K562 (cell line): ENCODE measurements at regions not wholly inside any gene's neighbourhood (a gene's known extent, or its start where the extent isn't known, plus 50 kb on each side); places are given as distances from the start of the nearest gene placed in this dataset.

Experiments
- ATAC-seq: fragments of 200-7000 bp; cut with Tn5 transposase; 3 replicates; pipeline ENCODE4 v1.9.1; 2020; ENCODE audit warnings: moderate library complexity
- BruUV-seq: library from RNA; stranded (reverse); fragments of 400-500 nt; replicated peaks from 2 replicates; lab custom pipeline; 2021; lab: Mats Ljungman, UMichigan
- CTCF ChIA-PET: fragments of 300-600 bp; formaldehyde crosslinking; extraction: SDS; loops from one replicate; lab custom pipeline; 2021; ENCODE audit warnings: low intra/inter-chr PET ratio; lab: Yijun Ruan, JAX
- POLR2A ChIA-PET: fragments of 300-600, 350-650 bp; sonication (Branson Sonifier 250); formaldehyde crosslinking; extraction: SDS; loops from one replicate; lab custom pipeline; 2021; ENCODE audit warnings: antibody characterized with exemption, inconsistent platforms; lab: Yijun Ruan, JAX
- DNase-seq, 4 experiments: peaks; one replicate each; pipeline versions ENCODE4 v3.0.0 to v3.0.0-alpha.2; 2011 to 2018; ENCODE audit warnings: low spot score in 3 of 4, mixed read lengths in 3 of 4; ENCODE audit errors: extremely low read depth in 1 of 4
- FAIRE-seq: peaks from 2 replicates; lab custom pipeline; 2011; peaks lifted over from hg19 to GRCh38; lab: Jason Lieb, UNC
- H2AFZ ChIP-seq: 2 replicates; pipeline ENCODE4 v1.6.0; 2011; ENCODE audit warnings: low read depth, low read length, control low read depth, inconsistent platforms
- H3K27ac ChIP-seq: fragments of 200-600 bp; 3 replicates; pipeline ENCODE4 v1.8.0; 2011; ENCODE audit warnings: low read depth, mild to moderate bottlenecking, control low read depth, inconsistent platforms, low read length, moderate library complexity, mixed read lengths; ENCODE audit errors: extremely low read depth
- H3K27me3 ChIP-seq, 2 experiments: fragments of 300-600 bp in 1 of 2; 2 replicates in 1 of 2; 3 replicates in 1 of 2; pipeline versions ENCODE4 v1.6.0 to v1.8.0; 2011; ENCODE audit warnings: inconsistent platforms in 2 of 2, low read length in 2 of 2, mild to moderate bottlenecking in 1 of 2, mixed read lengths in 1 of 2, moderate library complexity in 1 of 2; ENCODE audit not compliant: control insufficient read depth in 2 of 2, insufficient read depth in 2 of 2
- H3K36me3 ChIP-seq: fragments of 300-600 bp; 3 replicates; pipeline ENCODE4 v1.8.0; 2011; ENCODE audit warnings: mild to moderate bottlenecking, low read length, inconsistent platforms; ENCODE audit not compliant: control insufficient read depth, insufficient read depth
- H3K4me1 ChIP-seq, 2 experiments: fragments of 200-600 bp in 1 of 2; replicated peaks in 1 of 2; 2 replicates in 1 of 2; 3 replicates in 1 of 2; pipeline versions ENCODE4 v1.5.1 to v1.8.0; 2011; ENCODE audit warnings: inconsistent platforms in 2 of 2, low read length in 2 of 2, mild to moderate bottlenecking in 1 of 2, mixed read lengths in 1 of 2, moderate library complexity in 1 of 2; ENCODE audit not compliant: control insufficient read depth in 2 of 2, insufficient read depth in 2 of 2
- H3K4me2 ChIP-seq: 2 replicates; pipeline ENCODE4 v1.6.1; 2011; ENCODE audit warnings: low read length, control low read depth, inconsistent platforms, mixed read lengths; ENCODE audit not compliant: insufficient read depth
- H3K4me3 ChIP-seq: fragments of 200-600 bp; sonication (generic), shearing (Covaris generic); 2 replicates; pipeline ENCODE4 v1.5.1; 2016; ENCODE audit warnings: control low read depth, inconsistent platforms
- H3K79me2 ChIP-seq: fragments of 200-600 bp; 3 replicates; pipeline ENCODE4 v1.8.0; 2011; ENCODE audit warnings: low read length, inconsistent platforms; ENCODE audit not compliant: control insufficient read depth, insufficient read depth
- H3K9ac ChIP-seq, 2 experiments: 2 replicates each; pipeline versions ENCODE4 v1.6.0 to v1.6.1; 2011; ENCODE audit warnings: low read depth in 2 of 2, low read length in 2 of 2, control low read depth in 1 of 2, inconsistent platforms in 1 of 2, mild to moderate bottlenecking in 1 of 2, mixed read lengths in 1 of 2; ENCODE audit not compliant: insufficient read depth in 1 of 2
- H3K9me1 ChIP-seq: one replicate; pipeline ENCODE4 v1.6.0; 2011; ENCODE audit warnings: inconsistent platforms, mild to moderate bottlenecking, low read length, moderate library complexity; ENCODE audit not compliant: control insufficient read depth, insufficient read depth
- H3K9me3 ChIP-seq: replicated peaks from 2 replicates; pipeline ENCODE4 v1.5.1; 2011; ENCODE audit warnings: low read depth, low read length, inconsistent platforms; ENCODE audit not compliant: control insufficient read depth, insufficient read depth
- H4K20me1 ChIP-seq: replicated peaks from 2 replicates; pipeline ENCODE4 v1.6.1; 2011; ENCODE audit warnings: low read length, inconsistent platforms, mixed read lengths; ENCODE audit not compliant: control insufficient read depth, insufficient read depth
- ARID4B ChIP-seq: sonication (generic); formaldehyde crosslinking; IDR thresholded peaks from 2 replicates; pipeline ENCODE4 v1.8.0; 2022; ENCODE audit warnings: mild to moderate bottlenecking, missing genetic modification reagents
- BHLHE40 ChIP-seq: IDR thresholded peaks from 2 replicates; pipeline ENCODE4 v1.6.1; 2011; ENCODE audit warnings: low read length, improper control_type of control experiment
- CREB3L1 ChIP-seq: fragments of 450-650 bp; IDR thresholded peaks from 2 replicates; pipeline ENCODE4 v1.6.1; 2014; ENCODE audit warnings: low read depth, mild to moderate bottlenecking, moderate library complexity, borderline replicate concordance
- ELF1 ChIP-seq: fragments of 200-800 bp; sonication (Bioruptor generic); IDR thresholded peaks from 2 replicates; pipeline ENCODE4 v1.6.1; 2016; ENCODE audit warnings: missing genetic modification characterization, missing compliant biosample characterization
- ELK1 ChIP-seq: sonication (generic); formaldehyde crosslinking; IDR thresholded peaks from 2 replicates; pipeline ENCODE4 v1.8.1; 2022; ENCODE audit warnings: missing genetic modification reagents
- EWSR1 ChIP-seq: fragments of 450-650 bp; IDR thresholded peaks from 2 replicates; pipeline ENCODE4 v1.6.1; 2018; ENCODE audit warnings: borderline replicate concordance, mild to moderate bottlenecking, low read depth, moderate library complexity; ENCODE audit not compliant: partially characterized antibody
- FUS ChIP-seq: fragments of 200-400 bp; formaldehyde crosslinking; optimal IDR thresholded peaks from 2 replicates; pipeline ENCODE3; 2017; ENCODE audit warnings: low read depth, low read length
- ILF3 ChIP-seq: fragments of 450-650 bp; IDR thresholded peaks from 2 replicates; pipeline ENCODE4 v1.6.1; 2018; ENCODE audit warnings: antibody characterized with exemption, mild to moderate bottlenecking, moderate library complexity, borderline replicate concordance
- PHF20 ChIP-seq: fragments of 450-650 bp; IDR thresholded peaks from 2 replicates; pipeline ENCODE4 v1.6.1; 2018; ENCODE audit not compliant: partially characterized antibody
- SAFB ChIP-seq: fragments of 200-400 bp; formaldehyde crosslinking; IDR thresholded peaks from 2 replicates; pipeline ENCODE4 v1.6.1; 2017; ENCODE audit warnings: low read depth, low read length, borderline replicate concordance
- TAF1 ChIP-seq: IDR thresholded peaks from 2 replicates; pipeline ENCODE4 v1.6.1; 2011; ENCODE audit warnings: mild to moderate bottlenecking, low read length, moderate library complexity; ENCODE audit not compliant: insufficient read depth, control insufficient read depth, severe bottlenecking; ENCODE audit errors: extremely low read depth
- TAF7 ChIP-seq: fragments of 450-650 bp; IDR thresholded peaks from 2 replicates; pipeline ENCODE4 v1.6.1; 2016; ENCODE audit warnings: missing genetic modification characterization, missing compliant biosample characterization
- ZBTB1 ChIP-seq: sonication (generic); formaldehyde crosslinking; IDR thresholded peaks from 2 replicates; pipeline ENCODE4 v1.8.1; 2023; ENCODE audit warnings: missing genetic modification reagents, low read depth, mild to moderate bottlenecking, borderline replicate concordance
- ZNF174 ChIP-seq: fragments of 250-450 bp; sonication (Bioruptor Pico); IDR thresholded peaks from 2 replicates; pipeline ENCODE4 v1.4.0; 2020; ENCODE audit warnings: mild to moderate bottlenecking
- ZNF785 ChIP-seq: fragments of 250-450 bp; sonication (Bioruptor Pico); IDR thresholded peaks from 2 replicates; pipeline ENCODE4 v1.4.0; 2020; ENCODE audit warnings: mild to moderate bottlenecking
- WGBS: fragments of 100-300 bp; shearing (Covaris generic); methylation state at CpG from one replicate; pipeline ENCODE4 v1.1.6; 2016; ENCODE audit warnings: low coverage, mixed read lengths; ENCODE audit not compliant: insufficient coverage; ENCODE audit errors: missing lambda C conversion rate; 5-methylcytosine and 5-hydroxymethylcytosine counted together
- in situ Hi-C: fragments of 300-500 bp; cut with MboI; formaldehyde crosslinking; loops from 4 replicates; pipeline ENCODE4 v1.15.0; 2018; ENCODE audit warnings: inconsistent platforms, mixed read lengths
- intact Hi-C: fragments of 100-400 bp; cut with micrococcal nuclease; formaldehyde crosslinking; loops from 2 replicates; pipeline ENCODE4 v1.14.2; 2022

GRCh38 chr3:178404961-178405360 lies 131.3 kb upstream of the KCNMB2 start (continued):
- TF ChIP-seq FUS = no peak
- TF ChIP-seq, all 486 proteins: peak for 0

- H3K27ac ChIP-seq = no peak overlapping the region
- H3K4me3 ChIP-seq = no peak overlapping the region
- DNase-seq (no peak), FAIRE-seq (no peak), ATAC-seq (no peak)
- BruUV-seq = no TSS peak
- no peak overlapping the region for H3K4me2 ChIP-seq
- H3K79me2 ChIP-seq = no peaks in the 10 kb centered on the region
- H3K27me3 ChIP-seq = no peaks in the 10 kb centered on the region
- no peak overlapping the region for H2AFZ ChIP-seq
- H4K20me1 ChIP-seq = no peaks in the 10 kb centered on the region
- ChIA-PET POLR2A (interaction anchor here (0.7 kb wide), 1 partner anchor 14 kb away, joined by 3 read pairs; no protein-coding TSS in a partner anchor), CTCF (no interaction called here)
- H3K4me1 ChIP-seq = no peaks in the 10 kb centered on the region
- no peaks in the 10 kb centered on the region for H3K9me1 ChIP-seq
- no peaks in the 10 kb centered on the region for H3K36me3 ChIP-seq
- 0% methylated on average over 2 of the region's 2 CpGs for WGBS
- in situ Hi-C loops (no loop called here), intact Hi-C loops (no loop called here)
- H3K9me3 ChIP-seq = no peaks in the 10 kb centered on the region
- H3K9ac ChIP-seq = no peak overlapping the region
- TF ChIP-seq BHLHE40 (no peak), EWSR1 (no peak), ELF1 (tag) (no peak), TAF7 (no peak), ZNF174 (no peak), TAF1 (no peak), ELK1 (CRISPR knock-in tag) (no peak), PHF20 (no peak), CREB3L1 (no peak), ILF3 (no peak), ZBTB1 (CRISPR knock-in tag) (no peak), ARID4B (CRISPR knock-in tag) (no peak), SAFB (no peak), ZNF785 (CRISPR knock-in tag) (no peak)
Observed at GRCh38 chr3:178405531-178405930, 130.7 kb upstream of the KCNMB2 start.
